Keratinocyte (primary cell): ENCODE measurements at regions not wholly inside any gene's neighbourhood (a gene's known extent, or its start where the extent isn't known, plus 50 kb on each side); places are given as distances from the start of the nearest gene placed in this dataset.

Experiments used
- DNase-seq: peaks from one replicate; pipeline ENCODE4 v3.0.0-alpha.2; 2011; ENCODE audit warnings: low read depth, missing footprints, low spot score
- FAIRE-seq: peaks from 2 replicates; lab custom pipeline; 2011; peaks lifted over from hg19 to GRCh38; lab: Jason Lieb, UNC
- H2AFZ ChIP-seq: 2 replicates; pipeline ENCODE4 v1.6.0; 2012; ENCODE audit warnings: low read length, control low read depth, inconsistent platforms; ENCODE audit not compliant: control insufficient read depth
- H3K27ac ChIP-seq: 2 replicates; pipeline ENCODE4 v1.5.1; 2011; ENCODE audit warnings: low read length; ENCODE audit not compliant: control insufficient read depth, insufficient read depth
- H3K27me3 ChIP-seq: 3 replicates; pipeline ENCODE4 v1.6.0; 2011; ENCODE audit warnings: low read length; ENCODE audit not compliant: control insufficient read depth, insufficient read depth; ENCODE audit errors: extremely low read depth
- H3K36me3 ChIP-seq, 2 experiments: 2 replicates in 1 of 2; 3 replicates in 1 of 2; pipeline ENCODE4 v1.5.1; 2011; ENCODE audit warnings: low read length in 2 of 2, mild to moderate bottlenecking in 1 of 2; ENCODE audit not compliant: control insufficient read depth in 2 of 2, insufficient read depth in 2 of 2; ENCODE audit errors: extremely low read depth in 1 of 2
- H3K4me1 ChIP-seq: 3 replicates; pipeline ENCODE4 v1.5.1; 2011; ENCODE audit warnings: low read length; ENCODE audit not compliant: control insufficient read depth, insufficient read depth; ENCODE audit errors: extremely low read depth
- H3K4me2 ChIP-seq: 3 replicates; pipeline ENCODE4 v1.6.0; 2011; ENCODE audit warnings: low read depth, low read length; ENCODE audit not compliant: control insufficient read depth, insufficient read depth; ENCODE audit errors: extremely low read depth
- H3K4me3 ChIP-seq, 3 experiments: fragments of 200-600 bp in 1 of 3; sonication (generic) in 1 of 3; 2 replicates in 2 of 3; 3 replicates in 1 of 3; pipeline ENCODE4 v1.5.1; 2011 to 2016; ENCODE audit warnings: low read length in 3 of 3, mild to moderate bottlenecking in 3 of 3, control low read depth in 2 of 3, inconsistent platforms in 1 of 3, low read depth in 1 of 3, mixed read lengths in 1 of 3, mixed run types in 1 of 3, moderate library complexity in 1 of 3; ENCODE audit not compliant: control insufficient read depth in 2 of 3, insufficient read depth in 2 of 3; ENCODE audit errors: extremely low read depth in 1 of 3
- H3K79me2 ChIP-seq: 2 replicates; pipeline ENCODE4 v1.6.0; 2012; ENCODE audit warnings: low read length; ENCODE audit not compliant: control insufficient read depth, insufficient read depth
- H3K9ac ChIP-seq: 3 replicates; pipeline ENCODE4 v1.6.0; 2011; ENCODE audit warnings: low read length; ENCODE audit not compliant: control insufficient read depth, insufficient read depth; ENCODE audit errors: extremely low read depth
- H3K9me1 ChIP-seq: 3 replicates; pipeline ENCODE4 v1.6.0; 2011; ENCODE audit warnings: low read length; ENCODE audit not compliant: control insufficient read depth, insufficient read depth; ENCODE audit errors: extremely low read depth
- H3K9me3 ChIP-seq: 2 replicates; pipeline ENCODE4 v1.5.1; 2012; ENCODE audit warnings: low read depth, low read length; ENCODE audit not compliant: control insufficient read depth
- H4K20me1 ChIP-seq: 3 replicates; pipeline ENCODE4 v1.6.0; 2011; ENCODE audit warnings: low read length; ENCODE audit not compliant: control insufficient read depth, insufficient read depth; ENCODE audit errors: extremely low read depth
- CTCF ChIP-seq, 3 experiments: IDR thresholded peaks in 1 of 3; conservative IDR thresholded peaks in 1 of 3; optimal IDR thresholded peaks in 1 of 3; 2 replicates in 2 of 3; 3 replicates in 1 of 3; pipeline versions ENCODE3 to v1.5.1; 2011; ENCODE audit warnings: low read length in 3 of 3, mild to moderate bottlenecking in 3 of 3, moderate library complexity in 2 of 3, control low read depth in 1 of 3, inconsistent platforms in 1 of 3; ENCODE audit not compliant: insufficient read depth in 2 of 3; ENCODE audit errors: extremely low read depth in 1 of 3
- EZH2 ChIP-seq: IDR thresholded peaks from one replicate; pipeline ENCODE4 v1.6.1; 2012; ENCODE audit warnings: inconsistent platforms, mild to moderate bottlenecking, low read length, moderate library complexity
- dilution Hi-C: fragments of 300-500 bp; cut with MboI; formaldehyde crosslinking; loops from one replicate; pipeline ENCODE4 v1.7.0; 2020; ENCODE audit warnings: low sequenced_read_pairs; ENCODE audit not compliant: extremely low pct_ligation_motif_present

- Histone ChIP-seq H3K79me2 (no peaks in the 10 kb centered on the region), H3K36me3 (no peaks in the 10 kb centered on the region), H3K4me2 (no peak overlapping the region), H3K27me3 (no peaks in the 10 kb centered on the region), H3K9me3 (peaks cover 11% of the 10 kb centered on the region), H2AFZ (no peak overlapping the region), H3K4me1 (no peaks in the 10 kb centered on the region), H3K9me1 (no peaks in the 10 kb centered on the region), H3K9ac (no peak overlapping the region), H4K20me1 (no peaks in the 10 kb centered on the region), H3K27ac (no peak overlapping the region), H3K4me3 (no peak overlapping the region)
- dilution Hi-C loops, result no loop called here
- TF ChIP-seq CTCF (optimal IDR thresholded peaks at IDR 0.05 in 1 of 3, IDR thresholded peaks at IDR 0.05 in 1 of 3, conservative IDR thresholded peaks at IDR 0.05 in 1 of 3; ENCODE audit: extremely low read depth in 1 of 3, insufficient read depth in 2 of 3, low read length in 3 of 3) (no peak), EZH2 (no peak)
- DNase-seq (no peak), FAIRE-seq (no peak)
Observed at GRCh38 chrX:439719-440118, 53.0 kb upstream of the PPP2R3B start.

GRCh38 chrX:440636-441035 is 53.9 kb upstream of the PPP2R3B start:
- Histone ChIP-seq H3K27me3 (no peaks in the 10 kb centered on the region), H4K20me1 (no peaks in the 10 kb centered on the region), H3K36me3 (no peaks in the 10 kb centered on the region), H3K4me1 (no peaks in the 10 kb centered on the region), H3K27ac (no peak overlapping the region), H3K4me2 (no peak overlapping the region), H3K9me3 (peaks cover 11% of the 10 kb centered on the region), H3K4me3 (no peak overlapping the region), H3K9ac (no peak overlapping the region), H2AFZ (no peak overlapping the region), H3K9me1 (no peaks in the 10 kb centered on the region), H3K79me2 (no peaks in the 10 kb centered on the region)
- TF ChIP-seq CTCF (optimal IDR thresholded peaks at IDR 0.05 in 1 of 3, IDR thresholded peaks at IDR 0.05 in 1 of 3, conservative IDR thresholded peaks at IDR 0.05 in 1 of 3; ENCODE audit: extremely low read depth in 1 of 3, insufficient read depth in 2 of 3, low read length in 3 of 3), result no peak
- dilution Hi-C loops, result no loop called here
- no peak for FAIRE-seq
- DNase-seq, result no peak
